HG02970 (cell line): ENCODE measurements at regions not wholly inside any gene's neighbourhood (a gene's known extent, or its start where the extent isn't known, plus 50 kb on each side); places are given as distances from the start of the nearest gene placed in this dataset.

Source experiments
- ATAC-seq: cut with Tn5 transposase; IDR thresholded peaks from one replicate; pipeline ENCODE4 v1.9.1; 2021; ENCODE audit warnings: mild to moderate bottlenecking, moderate library complexity, moderate number of reproducible peaks; ENCODE audit not compliant: unreplicated experiment, low FRiP score

GRCh38 chr1:87799451-87799850 is 470.8 kb downstream of the LMO4 start:
- ATAC-seq = no peak

- no peak for ATAC-seq
Measured at GRCh38 chr1:87800006-87800405, 471.3 kb downstream of the LMO4 start.

GRCh38 chr1:87803375-87803774 is 474.7 kb downstream of the LMO4 start:
- ATAC-seq = no peak

GRCh38 chr1:87804128-87804527 is 475.4 kb downstream of the LMO4 start:
- no peak for ATAC-seq

- no peak for ATAC-seq
Measured at GRCh38 chr1:87805666-87806378, 477.1 kb downstream of the LMO4 start.

GRCh38 chr1:87806379-87807094 is 477.9 kb downstream of the LMO4 start:
- no peak for ATAC-seq

GRCh38 chr1:87810166-87810565 is 481.5 kb downstream of the LMO4 start:
- no peak for ATAC-seq

- no peak for ATAC-seq
Measured at GRCh38 chr1:87812871-87813577, 484.3 kb downstream of the LMO4 start.

GRCh38 chr1:87814573-87814972 is 485.9 kb downstream of the LMO4 start:
- no peak for ATAC-seq

GRCh38 chr1:87816646-87817045 is 488.0 kb downstream of the LMO4 start:
- no peak for ATAC-seq

GRCh38 chr1:87820668-87821334 is 492.1 kb downstream of the LMO4 start:
- ATAC-seq = no peak

GRCh38 chr1:87821335-87821697 is 492.6 kb downstream of the LMO4 start:
- no peak for ATAC-seq

- ATAC-seq = peak; percentile 81
Measured at GRCh38 chr1:87826681-87827251, 498.1 kb downstream of the LMO4 start.

- no peak for ATAC-seq
Measured at GRCh38 chr1:87829360-87829759, 500.7 kb downstream of the LMO4 start.

GRCh38 chr1:87830432-87830978 is 501.8 kb downstream of the LMO4 start:
- ATAC-seq = no peak

- no peak for ATAC-seq
Measured at GRCh38 chr1:87833166-87833565, 504.5 kb downstream of the LMO4 start.

GRCh38 chr1:87834151-87834550 is 505.5 kb downstream of the LMO4 start:
- ATAC-seq = no peak

- ATAC-seq = no peak
Measured at GRCh38 chr1:87834941-87835340, 506.3 kb downstream of the LMO4 start.

GRCh38 chr1:87840767-87841166 is 512.1 kb downstream of the LMO4 start:
- ATAC-seq = peak; percentile 85

- no peak for ATAC-seq
Measured at GRCh38 chr1:87841332-87841731, 512.7 kb downstream of the LMO4 start.
